ENCODE measurements at regions not wholly inside any gene's neighbourhood (a gene's known extent, or its start where the extent isn't known, plus 50 kb on each side); places are given as distances from the start of the nearest gene placed in this dataset.
A peak's percentile ranks its signal among the peaks of the same experiment; 100 is the strongest.

- Histone ChIP-seq H3K36me3 (no peaks in the 10 kb centered on the region), H3K4me1 (no peaks in the 10 kb centered on the region), H3K27me3 (no peaks in the 10 kb centered on the region), H3K4me3 (no peak overlapping the region), H3K27ac (no peak overlapping the region), H3K9me3 (no peaks in the 10 kb centered on the region)
- TF ChIP-seq CTCF (IDR thresholded peaks at IDR 0.05), result no peak
- intact Hi-C loops (cut with DNase I; ENCODE audit: low total_unique reads), result no loop called here
- no peak for DNase-seq
Observed at GRCh38 chr14:37972941-37973887, 234.5 kb upstream of the SSTR1 start.

- Histone ChIP-seq H3K9me3 (no peaks in the 10 kb centered on the region), H3K27me3 (no peaks in the 10 kb centered on the region), H3K36me3 (no peaks in the 10 kb centered on the region), H3K27ac (no peak overlapping the region), H3K4me3 (no peak overlapping the region), H3K4me1 (no peaks in the 10 kb centered on the region)
- TF ChIP-seq CTCF (IDR thresholded peaks at IDR 0.05), result no peak
- no peak for DNase-seq
- intact Hi-C loops (cut with DNase I; ENCODE audit: low total_unique reads), result no loop called here
Observed at GRCh38 chr14:37974421-37974820, 233.3 kb upstream of the SSTR1 start.

GRCh38 chr14:37977481-37977880 is 230.2 kb upstream of the SSTR1 start:
- no peaks in the 10 kb centered on the region for H3K36me3 ChIP-seq
- intact Hi-C loops (cut with DNase I; ENCODE audit: low total_unique reads), result no loop called here
- H3K4me1 ChIP-seq, result no peaks in the 10 kb centered on the region
- H3K9me3 ChIP-seq, result peaks cover 0 to 5% (median 4%) of the 10 kb centered on the region in 3 donors
- H3K4me3 ChIP-seq, result no peak overlapping the region
- no peaks in the 10 kb centered on the region for H3K27me3 ChIP-seq
- DNase-seq, result no peak
- H3K27ac ChIP-seq, result no peak overlapping the region
- no peak for TF ChIP-seq CTCF (IDR thresholded peaks at IDR 0.05)

GRCh38 chr14:37985826-37986470 is 221.8 kb upstream of the SSTR1 start:
- Histone ChIP-seq H3K4me3 (no peak overlapping the region), H3K9me3 (peaks cover 0 to 4% (median 4%) of the 10 kb centered on the region in 3 donors), H3K36me3 (no peaks in the 10 kb centered on the region), H3K4me1 (no peaks in the 10 kb centered on the region), H3K27me3 (no peaks in the 10 kb centered on the region), H3K27ac (no peak overlapping the region)
- DNase-seq, result no peak
- TF ChIP-seq CTCF (IDR thresholded peaks at IDR 0.05), result peak; percentile 67 to 69
- intact Hi-C loops (cut with DNase I; ENCODE audit: low total_unique reads), result loop anchor here (5.0 kb wide), 1 partner anchor 211 kb away; no protein-coding TSS in a partner anchor

GRCh38 chr14:37988472-37988871 is 219.2 kb upstream of the SSTR1 start:
- no peak for DNase-seq
- Histone ChIP-seq H3K4me3 (no peak overlapping the region), H3K27me3 (no peaks in the 10 kb centered on the region), H3K27ac (no peak overlapping the region), H3K9me3 (no peaks in the 10 kb centered on the region), H3K36me3 (no peaks in the 10 kb centered on the region), H3K4me1 (no peaks in the 10 kb centered on the region)
- intact Hi-C loops (cut with DNase I; ENCODE audit: low total_unique reads), result loop anchor here (5.0 kb wide), 1 partner anchor 209 kb away; no protein-coding TSS in a partner anchor
- no peak for TF ChIP-seq CTCF (IDR thresholded peaks at IDR 0.05)

Measured in tibial artery (tissue), 4 donors.